ENCODE measurements at regions not wholly inside any gene's neighbourhood (a gene's known extent, or its start where the extent isn't known, plus 50 kb on each side); places are given as distances from the start of the nearest gene placed in this dataset.

DNA sequence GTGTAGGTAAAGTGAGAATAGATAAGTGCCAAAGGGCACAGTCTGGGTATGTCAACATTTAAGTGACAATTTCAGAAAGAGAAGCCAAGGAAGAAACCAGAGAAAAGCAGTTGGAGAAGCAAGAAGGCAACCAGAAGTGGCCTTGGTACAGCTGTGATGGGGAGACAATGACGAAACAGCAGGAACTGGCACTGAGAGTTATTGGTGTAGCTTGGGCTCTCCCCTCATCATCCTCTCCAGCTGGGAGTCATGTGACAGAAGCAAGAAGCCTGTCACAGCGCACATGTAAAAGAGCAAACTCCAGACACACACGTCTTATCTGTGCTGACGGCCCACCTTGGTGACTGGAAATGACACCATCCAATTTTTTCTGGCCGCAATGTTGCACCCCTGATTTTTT, 203.3 kb upstream of the NUDT4 start:
- H3K4me2 ChIP-seq (ENCODE audit: low read length): no peak overlapping the region
- H3K79me2 ChIP-seq: no peaks in the 10 kb centered on the region
- H3K27ac ChIP-seq: peak overlapping the region; percentile 20
- H3K9ac ChIP-seq: no peak overlapping the region
- peaks cover 44% of the 10 kb centered on the region for H3K4me1 ChIP-seq
- H3K9me3 ChIP-seq (ENCODE audit: control insufficient read depth, low read length): no peaks in the 10 kb centered on the region
- H3K36me3 ChIP-seq (ENCODE audit: control insufficient read depth, insufficient read depth, low read length): no peaks in the 10 kb centered on the region
- no peak overlapping the region for H2AFZ ChIP-seq
- no peak overlapping the region for H3K4me3 ChIP-seq (ENCODE audit: low read depth, low read length)
- TF ChIP-seq, protein P1, sequence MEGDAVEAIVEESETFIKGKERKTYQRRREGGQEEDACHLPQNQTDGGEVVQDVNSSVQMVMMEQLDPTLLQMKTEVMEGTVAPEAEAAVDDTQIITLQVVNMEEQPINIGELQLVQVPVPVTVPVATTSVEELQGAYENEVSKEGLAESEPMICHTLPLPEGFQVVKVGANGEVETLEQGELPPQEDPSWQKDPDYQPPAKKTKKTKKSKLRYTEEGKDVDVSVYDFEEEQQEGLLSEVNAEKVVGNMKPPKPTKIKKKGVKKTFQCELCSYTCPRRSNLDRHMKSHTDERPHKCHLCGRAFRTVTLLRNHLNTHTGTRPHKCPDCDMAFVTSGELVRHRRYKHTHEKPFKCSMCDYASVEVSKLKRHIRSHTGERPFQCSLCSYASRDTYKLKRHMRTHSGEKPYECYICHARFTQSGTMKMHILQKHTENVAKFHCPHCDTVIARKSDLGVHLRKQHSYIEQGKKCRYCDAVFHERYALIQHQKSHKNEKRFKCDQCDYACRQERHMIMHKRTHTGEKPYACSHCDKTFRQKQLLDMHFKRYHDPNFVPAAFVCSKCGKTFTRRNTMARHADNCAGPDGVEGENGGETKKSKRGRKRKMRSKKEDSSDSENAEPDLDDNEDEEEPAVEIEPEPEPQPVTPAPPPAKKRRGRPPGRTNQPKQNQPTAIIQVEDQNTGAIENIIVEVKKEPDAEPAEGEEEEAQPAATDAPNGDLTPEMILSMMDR (IDR thresholded peaks at IDR 0.05): no peak
- no peaks in the 10 kb centered on the region for H3K27me3 ChIP-seq (ENCODE audit: control insufficient read depth, insufficient read depth, low read length)

DNA sequence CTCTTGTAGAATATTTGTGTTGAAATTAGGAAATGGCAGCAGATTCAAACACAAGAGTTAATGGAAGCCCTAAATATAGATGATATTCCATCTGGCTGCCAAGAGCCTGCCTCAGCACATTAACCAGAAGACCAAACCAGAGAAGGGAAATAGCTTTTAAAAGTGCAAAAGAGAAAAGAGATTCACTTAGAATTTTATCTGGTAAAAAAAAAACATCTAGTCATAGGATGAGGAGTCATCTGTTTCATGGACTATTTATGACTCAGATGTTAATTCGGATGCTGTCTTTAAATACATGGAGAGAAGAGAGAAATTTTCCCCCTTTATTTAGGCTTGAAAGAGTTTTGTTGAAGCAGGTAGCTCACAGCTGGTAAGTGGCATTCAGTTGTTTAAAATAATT, 201.6 kb upstream of the NUDT4 start:
- Histone ChIP-seq H3K4me1 (peaks cover 44% of the 10 kb centered on the region), H3K79me2 (no peaks in the 10 kb centered on the region), H3K27me3 (ENCODE audit: control insufficient read depth, insufficient read depth, low read length) (no peaks in the 10 kb centered on the region), H3K4me2 (ENCODE audit: low read length) (peak overlapping the region; percentile 35), H3K27ac (peak overlapping the region; percentile 84), H3K9ac (no peak overlapping the region), H2AFZ (peak overlapping the region; percentile 7), H3K4me3 (ENCODE audit: low read depth, low read length) (no peak overlapping the region), H3K36me3 (ENCODE audit: control insufficient read depth, insufficient read depth, low read length) (no peaks in the 10 kb centered on the region), H3K9me3 (ENCODE audit: control insufficient read depth, low read length) (no peaks in the 10 kb centered on the region)
- TF ChIP-seq, protein P1 (IDR thresholded peaks at IDR 0.05): no peak

DNA sequence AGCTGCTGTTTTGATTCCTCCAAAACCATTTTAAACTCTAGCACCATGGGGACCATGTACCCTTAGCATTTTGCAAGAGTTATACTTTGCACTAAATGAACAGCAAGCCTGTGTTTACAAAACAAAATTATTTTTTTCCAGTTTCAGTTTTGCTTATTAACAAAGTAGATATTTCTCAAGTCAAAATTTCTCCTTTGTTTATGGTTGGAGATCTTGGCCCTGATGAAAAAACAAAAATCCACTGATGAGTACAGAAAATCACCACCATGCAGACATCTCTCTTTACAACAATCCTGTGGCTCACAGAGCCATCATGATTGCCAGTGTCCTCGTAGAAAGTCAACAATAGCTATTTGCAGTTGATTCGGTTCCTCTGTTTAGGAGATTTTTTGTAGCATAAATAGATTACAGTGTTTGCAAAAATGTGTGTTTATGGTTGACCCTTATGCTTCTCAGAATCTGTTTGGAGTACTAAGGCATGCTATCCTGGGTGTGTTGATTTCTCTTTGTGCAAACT, 201.1 kb upstream of the NUDT4 start:
- Histone ChIP-seq H3K4me2 (ENCODE audit: low read length) (no peak overlapping the region), H3K4me1 (peaks cover 44% of the 10 kb centered on the region), H3K9me3 (ENCODE audit: control insufficient read depth, low read length) (no peaks in the 10 kb centered on the region), H3K36me3 (ENCODE audit: control insufficient read depth, insufficient read depth, low read length) (no peaks in the 10 kb centered on the region), H2AFZ (peak overlapping the region; percentile 7), H3K9ac (no peak overlapping the region), H3K79me2 (no peaks in the 10 kb centered on the region), H3K27me3 (ENCODE audit: control insufficient read depth, insufficient read depth, low read length) (no peaks in the 10 kb centered on the region), H3K4me3 (ENCODE audit: low read depth, low read length) (no peak overlapping the region), H3K27ac (peak overlapping the region; percentile 84)
- TF ChIP-seq, protein P1 (IDR thresholded peaks at IDR 0.05): no peak

DNA sequence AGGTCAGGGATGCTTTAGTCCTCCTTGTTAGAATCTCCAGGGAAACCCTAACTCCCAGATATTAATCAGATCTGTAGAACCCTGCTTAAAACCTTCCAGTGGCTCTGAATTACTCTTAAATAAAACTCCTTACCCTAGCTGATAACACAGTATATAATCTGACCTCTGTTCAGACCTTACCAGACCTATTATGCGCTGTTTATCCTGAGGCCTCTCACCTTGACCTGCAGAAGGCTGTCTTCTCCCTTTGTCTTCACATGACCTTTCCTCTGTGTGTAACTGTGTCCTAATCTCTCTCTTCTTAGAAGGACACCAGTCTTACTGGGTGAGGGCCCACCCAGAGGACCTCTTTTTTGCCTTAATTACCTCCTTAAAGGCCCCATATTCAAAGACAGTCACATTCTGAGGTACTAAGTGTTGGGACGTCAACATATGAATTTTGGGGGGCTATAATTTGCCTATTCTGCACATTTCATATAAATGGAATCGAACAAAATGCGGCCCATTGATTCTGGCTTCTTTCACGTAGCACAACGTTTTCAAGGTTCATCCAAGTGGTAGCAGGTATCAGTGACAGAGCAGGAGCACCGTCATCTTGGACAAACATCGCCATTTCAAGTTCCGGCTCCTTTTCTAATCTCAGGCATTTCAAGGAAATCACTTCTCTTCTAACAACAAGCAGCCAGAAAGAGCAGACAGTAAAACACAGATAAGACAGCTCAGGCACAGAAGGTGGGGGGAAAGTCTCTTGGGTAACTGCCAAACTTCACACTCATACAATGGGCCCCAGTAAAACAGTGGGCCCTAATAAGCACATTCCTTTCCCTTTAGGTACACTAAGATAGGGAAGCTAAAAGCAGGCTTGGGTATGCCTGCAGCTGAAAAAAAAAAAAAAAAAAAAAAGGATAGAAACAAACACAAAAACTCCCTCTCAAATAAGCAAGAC, 200.2 kb upstream of the NUDT4 start:
- Histone ChIP-seq H3K27ac (peak overlapping the region; percentile 84), H3K4me1 (peaks cover 44% of the 10 kb centered on the region), H3K4me2 (ENCODE audit: low read length) (no peak overlapping the region), H2AFZ (peak overlapping the region; percentile 45), H3K4me3 (ENCODE audit: low read depth, low read length) (no peak overlapping the region), H3K27me3 (ENCODE audit: control insufficient read depth, insufficient read depth, low read length) (no peaks in the 10 kb centered on the region), H3K9ac (no peak overlapping the region), H3K9me3 (ENCODE audit: control insufficient read depth, low read length) (no peaks in the 10 kb centered on the region), H3K36me3 (ENCODE audit: control insufficient read depth, insufficient read depth, low read length) (no peaks in the 10 kb centered on the region), H3K79me2 (no peaks in the 10 kb centered on the region)
- TF ChIP-seq, protein P1 (IDR thresholded peaks at IDR 0.05): no peak
